ENCODE measurements at regions not wholly inside any gene's neighbourhood (a gene's known extent, or its start where the extent isn't known, plus 50 kb on each side); places are given as distances from the start of the nearest gene placed in this dataset.

DNA sequence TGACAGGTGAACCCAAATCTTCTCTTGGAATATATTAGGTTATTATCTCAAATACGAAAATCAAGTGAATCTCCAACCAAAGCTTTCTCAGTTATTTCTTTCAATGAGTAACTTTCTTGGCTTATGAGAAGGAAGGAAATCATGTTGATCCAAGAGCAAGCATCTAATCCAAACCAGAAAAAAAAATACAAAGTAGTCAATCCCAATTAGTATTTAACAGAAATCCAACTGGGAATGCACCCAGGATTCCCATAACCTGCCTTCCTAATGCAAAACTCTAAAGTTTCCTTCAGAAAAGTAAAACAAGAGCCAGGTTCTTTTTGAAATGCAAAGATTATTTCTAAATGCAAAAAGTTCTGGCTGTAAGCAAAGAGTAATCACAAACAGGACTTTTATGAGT is 289.3 kb downstream of the SHOX2 start (continued):
- TF ChIP-seq, protein P1, sequence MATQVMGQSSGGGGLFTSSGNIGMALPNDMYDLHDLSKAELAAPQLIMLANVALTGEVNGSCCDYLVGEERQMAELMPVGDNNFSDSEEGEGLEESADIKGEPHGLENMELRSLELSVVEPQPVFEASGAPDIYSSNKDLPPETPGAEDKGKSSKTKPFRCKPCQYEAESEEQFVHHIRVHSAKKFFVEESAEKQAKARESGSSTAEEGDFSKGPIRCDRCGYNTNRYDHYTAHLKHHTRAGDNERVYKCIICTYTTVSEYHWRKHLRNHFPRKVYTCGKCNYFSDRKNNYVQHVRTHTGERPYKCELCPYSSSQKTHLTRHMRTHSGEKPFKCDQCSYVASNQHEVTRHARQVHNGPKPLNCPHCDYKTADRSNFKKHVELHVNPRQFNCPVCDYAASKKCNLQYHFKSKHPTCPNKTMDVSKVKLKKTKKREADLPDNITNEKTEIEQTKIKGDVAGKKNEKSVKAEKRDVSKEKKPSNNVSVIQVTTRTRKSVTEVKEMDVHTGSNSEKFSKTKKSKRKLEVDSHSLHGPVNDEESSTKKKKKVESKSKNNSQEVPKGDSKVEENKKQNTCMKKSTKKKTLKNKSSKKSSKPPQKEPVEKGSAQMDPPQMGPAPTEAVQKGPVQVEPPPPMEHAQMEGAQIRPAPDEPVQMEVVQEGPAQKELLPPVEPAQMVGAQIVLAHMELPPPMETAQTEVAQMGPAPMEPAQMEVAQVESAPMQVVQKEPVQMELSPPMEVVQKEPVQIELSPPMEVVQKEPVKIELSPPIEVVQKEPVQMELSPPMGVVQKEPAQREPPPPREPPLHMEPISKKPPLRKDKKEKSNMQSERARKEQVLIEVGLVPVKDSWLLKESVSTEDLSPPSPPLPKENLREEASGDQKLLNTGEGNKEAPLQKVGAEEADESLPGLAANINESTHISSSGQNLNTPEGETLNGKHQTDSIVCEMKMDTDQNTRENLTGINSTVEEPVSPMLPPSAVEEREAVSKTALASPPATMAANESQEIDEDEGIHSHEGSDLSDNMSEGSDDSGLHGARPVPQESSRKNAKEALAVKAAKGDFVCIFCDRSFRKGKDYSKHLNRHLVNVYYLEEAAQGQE (IDR thresholded peaks at IDR 0.05; ENCODE audit: borderline replicate concordance), result no peak
- TF ChIP-seq, protein P1 (CRISPR knock-in tag; IDR thresholded peaks at IDR 0.05; ENCODE audit: low read depth), result no peak
- TF ChIP-seq ZNF23 (CRISPR knock-in tag; IDR thresholded peaks at IDR 0.05) (no peak), ZNF140 (CRISPR knock-in tag; IDR thresholded peaks at IDR 0.05) (no peak), MAFK (IDR thresholded peaks at IDR 0.05; ENCODE audit: low read length) (no peak), NFYB (IDR thresholded peaks at IDR 0.05; ENCODE audit: extremely low read depth, insufficient read length) (no peak), ZNF764 (CRISPR knock-in tag; IDR thresholded peaks at IDR 0.05; ENCODE audit: low read depth) (no peak), ZNF311 (CRISPR knock-in tag; IDR thresholded peaks at IDR 0.05) (no peak), NFRKB (IDR thresholded peaks at IDR 0.05; ENCODE audit: low read depth) (no peak), SP1 (CRISPR knock-in tag; IDR thresholded peaks at IDR 0.05) (no peak), RHOXF2B (CRISPR knock-in tag; conservative IDR thresholded peaks at IDR 0.05) (no peak)
- TF ChIP-seq, protein P2, sequence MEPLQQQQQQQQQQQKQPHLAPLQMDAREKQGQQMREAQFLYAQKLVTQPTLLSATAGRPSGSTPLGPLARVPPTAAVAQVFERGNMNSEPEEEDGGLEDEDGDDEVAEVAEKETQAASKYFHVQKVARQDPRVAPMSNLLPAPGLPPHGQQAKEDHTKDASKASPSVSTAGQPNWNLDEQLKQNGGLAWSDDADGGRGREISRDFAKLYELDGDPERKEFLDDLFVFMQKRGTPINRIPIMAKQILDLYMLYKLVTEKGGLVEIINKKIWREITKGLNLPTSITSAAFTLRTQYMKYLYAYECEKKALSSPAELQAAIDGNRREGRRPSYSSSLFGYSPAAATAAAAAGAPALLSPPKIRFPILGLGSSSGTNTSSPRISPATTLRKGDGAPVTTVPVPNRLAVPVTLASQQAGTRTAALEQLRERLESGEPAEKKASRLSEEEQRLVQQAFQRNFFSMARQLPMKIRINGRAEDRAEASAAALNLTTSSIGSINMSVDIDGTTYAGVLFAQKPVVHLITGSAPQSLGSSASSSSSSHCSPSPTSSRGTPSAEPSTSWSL (CRISPR knock-in tag; IDR thresholded peaks at IDR 0.05; ENCODE audit: borderline replicate concordance), result no peak
- TF ChIP-seq, protein P3, sequence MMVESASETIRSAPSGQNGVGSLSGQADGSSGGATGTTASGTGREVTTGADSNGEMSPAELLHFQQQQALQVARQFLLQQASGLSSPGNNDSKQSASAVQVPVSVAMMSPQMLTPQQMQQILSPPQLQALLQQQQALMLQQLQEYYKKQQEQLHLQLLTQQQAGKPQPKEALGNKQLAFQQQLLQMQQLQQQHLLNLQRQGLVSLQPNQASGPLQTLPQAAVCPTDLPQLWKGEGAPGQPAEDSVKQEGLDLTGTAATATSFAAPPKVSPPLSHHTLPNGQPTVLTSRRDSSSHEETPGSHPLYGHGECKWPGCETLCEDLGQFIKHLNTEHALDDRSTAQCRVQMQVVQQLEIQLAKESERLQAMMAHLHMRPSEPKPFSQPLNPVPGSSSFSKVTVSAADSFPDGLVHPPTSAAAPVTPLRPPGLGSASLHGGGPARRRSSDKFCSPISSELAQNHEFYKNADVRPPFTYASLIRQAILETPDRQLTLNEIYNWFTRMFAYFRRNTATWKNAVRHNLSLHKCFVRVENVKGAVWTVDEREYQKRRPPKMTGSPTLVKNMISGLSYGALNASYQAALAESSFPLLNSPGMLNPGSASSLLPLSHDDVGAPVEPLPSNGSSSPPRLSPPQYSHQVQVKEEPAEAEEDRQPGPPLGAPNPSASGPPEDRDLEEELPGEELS (CRISPR knock-in tag; IDR thresholded peaks at IDR 0.05; ENCODE audit: borderline replicate concordance), result no peak
